GM21737 (cell line): ENCODE measurements at regions not wholly inside any gene's neighbourhood (a gene's known extent, or its start where the extent isn't known, plus 50 kb on each side); places are given as distances from the start of the nearest gene placed in this dataset.
"Not testable (repeated sequence)": the region's sequence is repeated elsewhere in the genome, so short reads cannot be mapped to it uniquely, and the experiment has no call there.

ENCODE experiments used
- ATAC-seq: cut with Tn5 transposase; IDR thresholded peaks from one replicate; pipeline ENCODE4 v1.9.1; 2021; ENCODE audit warnings: mild to moderate bottlenecking, moderate library complexity; ENCODE audit not compliant: unreplicated experiment

- ATAC-seq, result no peak
Observed at GRCh38 chr5:125429498-125429897, 683.1 kb upstream of the ZNF608 start.

GRCh38 chr5:125433457-125433856, 687.0 kb upstream of the ZNF608 start:
- no peak for ATAC-seq

GRCh38 chr5:125439243-125439642, 692.8 kb upstream of the ZNF608 start:
- ATAC-seq, result no peak

DNA sequence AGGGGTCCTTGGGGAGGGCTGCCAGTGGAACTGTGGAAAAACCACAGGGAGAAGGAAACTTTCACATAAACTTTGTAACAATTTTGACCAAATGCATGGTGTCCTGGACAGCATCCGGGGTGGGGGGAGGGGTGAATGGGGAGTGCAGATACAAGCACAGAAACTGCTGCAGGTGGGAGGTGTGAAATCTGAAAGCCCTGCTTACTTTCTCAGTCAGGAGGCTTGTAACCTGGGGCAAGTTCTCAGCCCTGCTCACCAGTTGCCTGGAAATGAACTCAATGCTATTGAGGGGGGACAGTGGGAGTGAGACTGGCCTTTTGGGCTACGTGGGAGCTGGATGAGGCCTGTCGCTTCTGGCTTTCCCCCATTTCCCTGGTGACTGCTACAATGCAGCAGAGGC, 694.5 kb upstream of the ZNF608 start:
- no peak for ATAC-seq

DNA sequence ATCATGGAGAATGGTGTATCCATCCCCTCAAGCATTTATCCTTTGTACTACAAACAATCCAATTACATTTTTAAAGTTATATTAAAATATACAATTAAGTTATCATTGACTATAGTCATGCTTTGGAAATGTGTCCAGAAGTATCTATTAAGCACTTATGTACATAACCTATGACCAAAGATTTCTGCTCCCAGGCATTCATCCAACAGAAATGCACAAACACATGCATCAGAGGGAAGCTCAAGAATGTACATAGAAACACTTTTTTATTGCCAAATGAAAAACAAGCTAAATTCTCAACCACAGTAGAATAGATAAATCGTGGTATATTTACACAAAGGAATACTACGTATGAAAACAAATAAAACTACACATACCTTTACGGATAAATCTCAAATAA, 700.5 kb upstream of the ZNF608 start:
- ATAC-seq, result no peak

DNA sequence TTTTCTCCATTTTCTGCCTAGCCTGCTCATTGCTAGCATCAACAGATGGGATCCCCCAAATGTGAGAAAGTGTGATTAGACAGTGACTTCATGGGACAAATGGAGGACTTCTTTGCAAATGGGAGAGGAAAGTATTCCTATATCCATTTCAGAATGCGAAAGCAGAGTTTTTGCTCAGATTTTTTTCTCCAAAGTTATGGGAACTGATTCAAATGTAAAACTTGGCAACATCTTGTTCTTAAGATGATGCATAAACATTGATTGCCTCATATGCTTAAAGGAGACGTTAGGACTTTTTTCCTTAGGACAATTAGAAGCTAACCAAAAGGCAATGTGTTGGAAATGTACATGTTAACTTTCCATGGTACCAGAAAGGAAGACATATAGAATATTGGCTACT, 704.3 kb upstream of the ZNF608 start:
- ATAC-seq, result no peak

DNA sequence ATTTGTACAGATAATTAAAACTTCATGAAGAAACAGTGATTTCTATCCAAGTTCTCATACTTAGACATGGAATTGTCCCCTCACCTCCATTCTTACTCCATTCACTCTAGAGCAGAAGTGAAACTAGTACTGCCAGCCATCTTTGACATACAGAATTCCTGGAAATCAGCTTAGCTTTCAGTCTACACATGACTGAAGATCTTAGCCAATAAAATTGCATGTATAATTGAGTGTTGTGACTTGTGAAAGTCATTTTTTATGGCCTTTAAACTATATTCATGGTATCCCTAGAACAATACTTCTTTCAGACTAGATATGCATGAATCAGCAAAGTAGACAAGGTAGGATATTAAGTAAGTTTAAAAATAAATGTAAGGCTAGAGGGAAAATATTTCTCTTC, 705.2 kb upstream of the ZNF608 start:
- no peak for ATAC-seq

GRCh38 chr5:125452991-125453390, 706.6 kb upstream of the ZNF608 start:
- no peak for ATAC-seq

- ATAC-seq, result no peak
Observed at GRCh38 chr5:125455041-125455440, 708.6 kb upstream of the ZNF608 start.

DNA sequence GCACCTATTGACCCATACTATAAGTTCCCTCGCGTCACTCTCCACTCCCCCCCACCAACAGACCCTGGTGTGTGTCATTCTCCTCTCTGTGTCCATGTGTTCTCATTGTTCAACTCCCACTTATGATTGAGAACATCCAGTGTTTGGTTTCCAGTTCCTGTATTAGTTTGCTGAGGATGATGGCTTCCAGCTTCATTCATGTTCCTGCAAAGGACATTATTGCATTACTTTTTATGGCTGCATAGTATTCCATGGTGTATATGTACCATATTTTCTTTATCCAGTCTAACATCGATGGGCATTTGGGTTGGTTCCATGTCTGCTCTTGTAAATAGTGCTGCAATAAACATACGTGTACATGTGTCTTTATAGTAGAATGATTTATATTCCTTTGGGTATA, 709.6 kb upstream of the ZNF608 start:
- ATAC-seq, result not testable (repeated sequence)

- ATAC-seq, result no peak
Observed at GRCh38 chr5:125457617-125458016, 711.2 kb upstream of the ZNF608 start.

GRCh38 chr5:125458949-125459348, 712.5 kb upstream of the ZNF608 start:
- ATAC-seq, result not testable (repeated sequence)

- ATAC-seq, result no peak
Observed at GRCh38 chr5:125461641-125462072, 715.2 kb upstream of the ZNF608 start.

- no peak for ATAC-seq
Observed at GRCh38 chr5:125463466-125464092, 717.1 kb upstream of the ZNF608 start.

DNA sequence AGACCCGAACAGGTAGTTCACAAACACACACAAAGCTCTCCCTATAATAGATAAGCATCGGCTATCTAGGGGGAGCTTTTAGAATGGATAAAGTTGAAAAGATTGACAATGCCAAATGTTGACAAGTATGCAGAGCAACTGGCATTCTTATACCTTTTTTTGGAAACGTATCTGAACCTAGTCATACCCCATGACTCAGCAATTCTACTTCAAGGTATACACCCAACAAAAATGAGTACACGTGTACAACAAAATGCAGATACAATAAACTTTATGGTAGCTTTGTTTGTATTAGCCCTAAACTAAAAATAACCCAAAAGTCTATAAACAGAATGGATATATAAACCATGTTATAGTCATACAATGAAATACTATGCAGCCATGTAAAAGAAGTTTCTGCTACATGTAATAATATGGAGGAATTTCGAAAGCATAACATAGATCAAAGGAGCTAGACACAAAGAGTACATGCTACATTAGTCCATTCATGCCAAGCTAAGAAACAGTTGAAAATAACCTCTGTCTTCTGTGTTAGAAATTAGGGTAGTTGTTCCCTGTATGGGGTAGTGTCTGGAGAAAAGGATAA, 718.5 kb upstream of the ZNF608 start:
- no peak for ATAC-seq

GRCh38 chr5:125465703-125466102, 719.3 kb upstream of the ZNF608 start:
- no peak for ATAC-seq

DNA sequence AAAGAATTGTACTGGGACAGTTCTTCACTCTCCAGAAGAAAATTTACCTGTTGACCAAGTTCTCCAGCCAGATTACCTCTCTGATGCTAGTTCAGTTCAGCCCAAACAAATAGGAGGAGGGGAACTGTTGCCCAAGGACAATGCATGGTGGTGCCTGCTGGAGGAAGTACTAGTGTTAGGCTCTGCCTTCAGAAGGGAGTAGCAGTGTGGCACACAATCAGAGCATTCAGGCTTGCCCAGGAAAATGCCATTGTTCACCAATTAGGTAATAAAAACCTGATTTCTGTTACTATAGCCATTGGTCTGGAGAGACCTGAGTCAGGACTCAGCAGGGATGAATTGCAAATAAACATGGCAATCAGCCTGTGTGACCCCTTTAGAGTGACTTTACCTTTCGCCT, 720.8 kb upstream of the ZNF608 start:
- ATAC-seq, result no peak

DNA sequence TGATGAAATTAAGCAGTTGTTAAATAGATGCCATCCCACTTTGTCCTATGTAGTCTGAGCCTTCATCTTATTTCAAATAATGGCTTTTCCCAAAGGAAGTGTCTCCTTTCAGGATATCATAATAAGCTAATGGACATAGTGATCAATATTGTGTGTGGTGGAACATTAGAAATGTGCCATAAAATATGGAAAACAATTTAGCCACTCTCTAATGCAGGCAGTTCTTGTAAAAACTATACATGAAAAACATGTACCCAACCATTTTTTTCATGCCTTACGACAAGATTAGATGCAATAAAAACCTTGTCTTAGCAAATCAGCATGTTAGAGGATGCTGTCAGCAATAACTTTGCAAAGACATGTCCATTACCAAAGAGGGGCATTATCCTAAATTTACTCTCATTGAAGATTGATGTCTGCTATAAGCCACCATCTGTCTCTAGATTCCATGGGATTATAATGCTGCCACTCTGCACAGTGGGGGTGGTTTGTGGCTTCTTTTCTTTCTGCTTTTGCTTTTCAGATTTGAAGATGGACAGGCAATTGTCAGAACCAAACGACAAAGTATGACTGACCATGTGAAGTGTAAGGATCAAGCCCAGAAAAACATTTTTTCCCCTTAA, 724.0 kb upstream of the ZNF608 start:
- ATAC-seq, result no peak

- no peak for ATAC-seq
Observed at GRCh38 chr5:125476901-125477585, 730.6 kb upstream of the ZNF608 start.

DNA sequence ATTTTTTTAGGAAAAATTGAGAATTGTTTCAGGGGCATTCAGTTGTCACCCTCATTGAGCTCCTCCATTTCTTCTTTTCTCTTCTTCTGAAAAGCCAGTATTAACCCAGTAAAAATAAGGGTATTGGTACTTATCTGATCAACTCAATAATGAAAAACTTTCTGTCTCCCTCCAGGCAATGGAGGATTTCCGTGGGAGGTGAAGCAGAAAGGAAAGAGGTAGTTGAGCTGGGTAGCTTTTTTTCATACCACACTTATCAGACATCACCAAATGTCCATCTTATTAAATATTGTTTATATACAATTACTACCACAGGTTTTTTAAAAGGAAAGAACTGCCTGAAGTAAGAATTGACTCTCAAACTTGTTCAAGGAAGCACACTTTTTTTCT, 731.1 kb upstream of the ZNF608 start:
- ATAC-seq, result no peak

- no peak for ATAC-seq
Observed at GRCh38 chr5:125478599-125478998, 732.2 kb upstream of the ZNF608 start.

GRCh38 chr5:125480911-125481310, 734.5 kb upstream of the ZNF608 start:
- ATAC-seq, result no peak
